ENCODE measurements at regions not wholly inside any gene's neighbourhood (a gene's known extent, or its start where the extent isn't known, plus 50 kb on each side); places are given as distances from the start of the nearest gene placed in this dataset.

DNA sequence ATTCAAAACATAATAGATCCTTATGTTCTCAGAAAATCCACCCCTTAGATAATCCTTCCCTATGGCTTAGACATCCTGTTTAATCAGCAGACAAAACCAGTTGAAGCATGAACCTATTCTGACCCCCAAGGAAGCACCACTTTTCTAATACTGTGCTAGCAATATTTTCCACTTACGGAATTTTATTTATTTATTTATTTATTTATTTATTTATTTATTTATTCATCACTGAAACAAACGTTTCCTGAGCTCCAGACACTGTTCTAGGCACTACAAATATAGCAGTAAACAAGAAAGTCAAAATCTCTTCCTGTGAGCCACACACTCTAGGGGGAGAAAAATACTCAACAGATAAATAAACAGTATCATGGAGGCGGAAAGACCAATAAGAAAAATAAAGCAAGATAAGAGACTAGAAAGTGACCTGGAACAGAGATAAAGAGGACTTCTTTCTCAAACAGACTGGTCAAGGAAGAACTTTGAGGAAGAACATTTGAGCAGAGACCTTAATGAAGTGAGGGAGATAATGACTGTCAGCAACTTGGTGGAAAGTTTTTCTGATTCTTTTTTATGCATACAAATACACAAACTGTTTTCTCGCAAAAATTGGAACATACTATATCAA is 145.5 kb upstream of the POGK start:
- no peak for TF ChIP-seq POLR2A (IDR thresholded peaks at IDR 0.05; ENCODE audit: low read depth, low read length)
- TF ChIP-seq EZH2 (IDR thresholded peaks at IDR 0.05; ENCODE audit: borderline replicate concordance, low read depth, low read length, severe bottlenecking): no peak
- no peak for TF ChIP-seq JUN (IDR thresholded peaks at IDR 0.05; ENCODE audit: borderline replicate concordance, insufficient read depth, insufficient read length, low read depth)
- TF ChIP-seq FOS (IDR thresholded peaks at IDR 0.05; ENCODE audit: borderline replicate concordance, insufficient read depth, low read length): no peak
- TF ChIP-seq POLR2AphosphoS5 (IDR thresholded peaks at IDR 0.05; ENCODE audit: insufficient read depth, low read depth, low read length): no peak
- TF ChIP-seq MYC (IDR thresholded peaks at IDR 0.05; ENCODE audit: low read depth, low read length): no peak
- no peak for TF ChIP-seq GATA2 (IDR thresholded peaks at IDR 0.05; ENCODE audit: insufficient read depth, insufficient read length, low read depth, low read length)
- TF ChIP-seq, protein P1, sequence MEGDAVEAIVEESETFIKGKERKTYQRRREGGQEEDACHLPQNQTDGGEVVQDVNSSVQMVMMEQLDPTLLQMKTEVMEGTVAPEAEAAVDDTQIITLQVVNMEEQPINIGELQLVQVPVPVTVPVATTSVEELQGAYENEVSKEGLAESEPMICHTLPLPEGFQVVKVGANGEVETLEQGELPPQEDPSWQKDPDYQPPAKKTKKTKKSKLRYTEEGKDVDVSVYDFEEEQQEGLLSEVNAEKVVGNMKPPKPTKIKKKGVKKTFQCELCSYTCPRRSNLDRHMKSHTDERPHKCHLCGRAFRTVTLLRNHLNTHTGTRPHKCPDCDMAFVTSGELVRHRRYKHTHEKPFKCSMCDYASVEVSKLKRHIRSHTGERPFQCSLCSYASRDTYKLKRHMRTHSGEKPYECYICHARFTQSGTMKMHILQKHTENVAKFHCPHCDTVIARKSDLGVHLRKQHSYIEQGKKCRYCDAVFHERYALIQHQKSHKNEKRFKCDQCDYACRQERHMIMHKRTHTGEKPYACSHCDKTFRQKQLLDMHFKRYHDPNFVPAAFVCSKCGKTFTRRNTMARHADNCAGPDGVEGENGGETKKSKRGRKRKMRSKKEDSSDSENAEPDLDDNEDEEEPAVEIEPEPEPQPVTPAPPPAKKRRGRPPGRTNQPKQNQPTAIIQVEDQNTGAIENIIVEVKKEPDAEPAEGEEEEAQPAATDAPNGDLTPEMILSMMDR (IDR thresholded peaks at IDR 0.05; ENCODE audit: extremely low read depth in 1 of 2, insufficient read depth in 1 of 2, low read depth in 1 of 2, low read length in 2 of 2): no peak
- H3K27me3 ChIP-seq (ENCODE audit: control insufficient read depth in 2 of 2, insufficient read depth in 2 of 2, low read length in 2 of 2): no peaks in the 10 kb centered on the region
- BruUV-seq (replicated peaks): no TSS peak
- H3K36me3 ChIP-seq (ENCODE audit: control insufficient read depth in 2 of 2, extremely low read depth in 1 of 2, insufficient read depth in 2 of 2, low read length in 2 of 2): no peaks in the 10 kb centered on the region
- H3K4me1 ChIP-seq (ENCODE audit: control insufficient read depth, extremely low read depth, insufficient read depth, low read length): no peaks in the 10 kb centered on the region
- intact Hi-C loops (cut with micrococcal nuclease): no loop called here
- dilution Hi-C loops (cut with MboI; ENCODE audit: extremely low pct_ligation_motif_present, low sequenced_read_pairs): no loop called here
- H2AFZ ChIP-seq (ENCODE audit: low read depth, low read length): no peak overlapping the region
- H3K9me3 ChIP-seq (replicated peaks; ENCODE audit: control insufficient read depth, insufficient read depth, low read length): peaks cover 2% of the 10 kb centered on the region
- H3K9ac ChIP-seq (replicated peaks; ENCODE audit: extremely low read depth, insufficient read depth, low read length): no peak overlapping the region
- no peaks in the 10 kb centered on the region for H3K9me1 ChIP-seq (replicated peaks; ENCODE audit: control insufficient read depth, extremely low read depth, insufficient read depth, low read length)
- no peak overlapping the region for H3K4me3 ChIP-seq (replicated peaks in 1 of 3; ENCODE audit: insufficient read depth in 1 of 3, low read depth in 1 of 3, low read length in 3 of 3)
- no peak overlapping the region for H3K27ac ChIP-seq (ENCODE audit: insufficient read depth, low read depth, low read length)
- H4K20me1 ChIP-seq (replicated peaks; ENCODE audit: control insufficient read depth, extremely low read depth, insufficient read depth, low read length): no peaks in the 10 kb centered on the region
- no peaks in the 10 kb centered on the region for H3K79me2 ChIP-seq (ENCODE audit: control insufficient read depth, insufficient read depth, low read length)
- no peak overlapping the region for H3K4me2 ChIP-seq (ENCODE audit: insufficient read depth, low read length)
- ChIA-PET CTCF (no interaction called here), POLR2A (no interaction called here)
- DNase-seq (ENCODE audit: low read depth, low spot score) (no peak), FAIRE-seq (no peak)

All from endothelial cell of umbilical vein (primary cell).